ENCODE measurements at regions not wholly inside any gene's neighbourhood (a gene's known extent, or its start where the extent isn't known, plus 50 kb on each side); places are given as distances from the start of the nearest gene placed in this dataset.

DNA sequence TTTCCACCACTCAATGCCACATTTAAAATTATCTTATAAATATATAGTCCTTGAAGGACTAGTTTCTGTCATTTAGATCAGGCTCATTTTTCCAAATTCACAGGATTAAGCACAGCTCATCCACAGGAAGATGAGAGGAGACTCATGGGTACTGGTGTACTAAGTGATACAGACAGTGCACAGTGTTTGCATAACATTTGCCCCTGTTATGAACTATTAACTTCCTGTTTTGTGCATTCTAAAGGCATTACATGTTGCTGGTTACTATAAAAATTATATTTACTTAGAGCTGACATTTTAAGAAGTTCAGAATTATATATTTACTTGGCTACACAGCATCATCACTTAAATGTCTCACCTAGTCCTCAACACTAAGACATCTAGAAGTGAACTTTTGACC, 772.0 kb downstream of the TECRL start:
- Histone ChIP-seq H2AFZ (ENCODE audit: low read length) (no peak overlapping the region), H3K9me3 (ENCODE audit: low read depth, low read length) (no peaks in the 10 kb centered on the region), H3K4me2 (ENCODE audit: insufficient read depth, low read length) (no peak overlapping the region), H3K4me3 (ENCODE audit: insufficient read depth, low read length) (no peak overlapping the region), H3K36me3 (ENCODE audit: insufficient read depth, low read length) (no peaks in the 10 kb centered on the region), H3K79me2 (ENCODE audit: insufficient read depth, low read length) (no peaks in the 10 kb centered on the region), H3K4me1 (ENCODE audit: insufficient read depth, low read length) (no peaks in the 10 kb centered on the region), H3K27ac (ENCODE audit: low read depth, low read length) (no peak overlapping the region), H4K20me1 (ENCODE audit: insufficient read depth, low read length) (no peaks in the 10 kb centered on the region), H3K27me3 (ENCODE audit: insufficient read depth, low read length) (no peaks in the 10 kb centered on the region)
- no peak for DNase-seq (ENCODE audit: insufficient read length, low spot score, missing footprints)
- TF ChIP-seq, protein P1, sequence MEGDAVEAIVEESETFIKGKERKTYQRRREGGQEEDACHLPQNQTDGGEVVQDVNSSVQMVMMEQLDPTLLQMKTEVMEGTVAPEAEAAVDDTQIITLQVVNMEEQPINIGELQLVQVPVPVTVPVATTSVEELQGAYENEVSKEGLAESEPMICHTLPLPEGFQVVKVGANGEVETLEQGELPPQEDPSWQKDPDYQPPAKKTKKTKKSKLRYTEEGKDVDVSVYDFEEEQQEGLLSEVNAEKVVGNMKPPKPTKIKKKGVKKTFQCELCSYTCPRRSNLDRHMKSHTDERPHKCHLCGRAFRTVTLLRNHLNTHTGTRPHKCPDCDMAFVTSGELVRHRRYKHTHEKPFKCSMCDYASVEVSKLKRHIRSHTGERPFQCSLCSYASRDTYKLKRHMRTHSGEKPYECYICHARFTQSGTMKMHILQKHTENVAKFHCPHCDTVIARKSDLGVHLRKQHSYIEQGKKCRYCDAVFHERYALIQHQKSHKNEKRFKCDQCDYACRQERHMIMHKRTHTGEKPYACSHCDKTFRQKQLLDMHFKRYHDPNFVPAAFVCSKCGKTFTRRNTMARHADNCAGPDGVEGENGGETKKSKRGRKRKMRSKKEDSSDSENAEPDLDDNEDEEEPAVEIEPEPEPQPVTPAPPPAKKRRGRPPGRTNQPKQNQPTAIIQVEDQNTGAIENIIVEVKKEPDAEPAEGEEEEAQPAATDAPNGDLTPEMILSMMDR (IDR thresholded peaks at IDR 0.05; ENCODE audit: extremely low read depth, low read depth, low read length) = no peak

DNA sequence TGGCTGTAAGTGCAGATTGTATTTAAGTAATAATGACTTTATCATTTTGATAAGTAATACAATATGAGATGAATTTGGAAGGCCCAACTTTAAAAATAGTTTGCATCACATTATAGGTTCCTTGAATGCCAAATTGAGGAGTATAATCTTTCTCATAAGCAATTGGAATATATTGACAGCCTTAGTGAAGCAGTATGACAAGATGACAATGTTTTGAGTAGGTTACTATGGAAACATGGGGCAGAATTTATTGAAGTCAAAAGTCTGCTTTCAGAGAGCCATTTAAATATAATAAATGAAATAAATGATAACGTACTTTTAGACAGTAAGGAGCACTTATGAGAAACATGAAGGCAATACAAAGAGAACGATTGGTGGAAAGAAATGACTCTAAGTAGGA, 776.4 kb downstream of the TECRL start:
- no peaks in the 10 kb centered on the region for H3K4me1 ChIP-seq (ENCODE audit: insufficient read depth, low read length)
- no peak overlapping the region for H2AFZ ChIP-seq (ENCODE audit: low read length)
- H3K79me2 ChIP-seq (ENCODE audit: insufficient read depth, low read length) = no peaks in the 10 kb centered on the region
- no peaks in the 10 kb centered on the region for H3K27me3 ChIP-seq (ENCODE audit: insufficient read depth, low read length)
- no peak overlapping the region for H3K4me2 ChIP-seq (ENCODE audit: insufficient read depth, low read length)
- TF ChIP-seq, protein P1 (IDR thresholded peaks at IDR 0.05; ENCODE audit: extremely low read depth, low read depth, low read length) = no peak
- H3K27ac ChIP-seq (ENCODE audit: low read depth, low read length) = no peak overlapping the region
- H3K9me3 ChIP-seq (ENCODE audit: low read depth, low read length) = no peaks in the 10 kb centered on the region
- DNase-seq (ENCODE audit: insufficient read length, low spot score, missing footprints) = no peak
- no peaks in the 10 kb centered on the region for H3K36me3 ChIP-seq (ENCODE audit: insufficient read depth, low read length)
- H3K4me3 ChIP-seq (ENCODE audit: insufficient read depth, low read length) = no peak overlapping the region
- no peaks in the 10 kb centered on the region for H4K20me1 ChIP-seq (ENCODE audit: insufficient read depth, low read length)

DNA sequence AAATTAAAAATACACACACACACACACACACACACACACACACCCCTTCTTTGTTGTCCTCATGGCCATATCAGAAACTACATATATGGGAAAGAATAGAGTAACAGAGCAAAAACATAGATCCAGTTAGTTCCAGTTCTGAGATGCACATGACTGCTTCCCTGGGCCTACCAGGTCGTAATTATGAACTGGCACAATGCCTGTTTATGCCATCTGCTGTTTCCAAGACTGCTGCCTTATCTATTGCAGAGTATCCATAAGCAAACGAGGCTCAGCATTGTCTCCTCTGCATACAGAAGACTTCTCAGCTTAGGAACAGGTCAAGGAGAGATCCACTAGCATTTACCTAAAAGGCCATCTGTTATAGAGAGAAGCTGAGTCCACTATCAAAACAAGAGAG, 789.0 kb downstream of the TECRL start:
- H3K4me2 ChIP-seq (ENCODE audit: insufficient read depth, low read length) = no peak overlapping the region
- H4K20me1 ChIP-seq (ENCODE audit: insufficient read depth, low read length) = no peaks in the 10 kb centered on the region
- no peaks in the 10 kb centered on the region for H3K79me2 ChIP-seq (ENCODE audit: insufficient read depth, low read length)

DNA sequence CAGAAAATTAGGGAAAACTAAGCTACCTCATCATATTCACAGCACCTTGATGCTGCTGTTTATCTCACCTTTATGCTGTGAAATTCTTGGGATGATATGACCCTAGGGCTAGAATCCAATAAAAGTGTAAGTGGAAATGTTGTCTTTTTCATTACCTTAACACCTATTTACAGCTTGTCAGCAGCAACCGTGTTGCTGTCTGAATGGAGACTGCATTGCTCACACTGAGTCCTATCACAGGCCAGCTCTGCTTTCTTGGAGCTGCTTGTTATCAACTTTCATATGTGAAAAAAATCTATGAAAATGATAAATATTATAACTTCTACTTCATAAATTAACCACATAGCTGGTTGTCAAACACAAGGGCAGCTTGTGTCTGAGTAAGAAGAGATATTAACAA, 789.5 kb downstream of the TECRL start:
- no peak overlapping the region for H3K27ac ChIP-seq (ENCODE audit: low read depth, low read length)
- no peaks in the 10 kb centered on the region for H3K79me2 ChIP-seq (ENCODE audit: insufficient read depth, low read length)
- no peak overlapping the region for H3K4me3 ChIP-seq (ENCODE audit: insufficient read depth, low read length)
- H3K36me3 ChIP-seq (ENCODE audit: insufficient read depth, low read length) = no peaks in the 10 kb centered on the region
- no peaks in the 10 kb centered on the region for H4K20me1 ChIP-seq (ENCODE audit: insufficient read depth, low read length)
- TF ChIP-seq, protein P1 (IDR thresholded peaks at IDR 0.05; ENCODE audit: extremely low read depth, low read depth, low read length) = no peak
- no peak overlapping the region for H2AFZ ChIP-seq (ENCODE audit: low read length)
- H3K9me3 ChIP-seq (ENCODE audit: low read depth, low read length) = no peaks in the 10 kb centered on the region
- no peak for DNase-seq (ENCODE audit: insufficient read length, low spot score, missing footprints)
- H3K4me2 ChIP-seq (ENCODE audit: insufficient read depth, low read length) = no peak overlapping the region
- H3K27me3 ChIP-seq (ENCODE audit: insufficient read depth, low read length) = no peaks in the 10 kb centered on the region
- no peaks in the 10 kb centered on the region for H3K4me1 ChIP-seq (ENCODE audit: insufficient read depth, low read length)

More for the DNA sequence above, 789.0 kb downstream of the TECRL start:
- Histone ChIP-seq H3K4me3 (ENCODE audit: insufficient read depth, low read length) (no peak overlapping the region), H3K27ac (ENCODE audit: low read depth, low read length) (no peak overlapping the region), H3K4me1 (ENCODE audit: insufficient read depth, low read length) (no peaks in the 10 kb centered on the region), H3K36me3 (ENCODE audit: insufficient read depth, low read length) (no peaks in the 10 kb centered on the region), H3K27me3 (ENCODE audit: insufficient read depth, low read length) (no peaks in the 10 kb centered on the region), H3K9me3 (ENCODE audit: low read depth, low read length) (no peaks in the 10 kb centered on the region), H2AFZ (ENCODE audit: low read length) (no peak overlapping the region)
- TF ChIP-seq, protein P1 (IDR thresholded peaks at IDR 0.05; ENCODE audit: extremely low read depth, low read depth, low read length) = no peak
- DNase-seq (ENCODE audit: insufficient read length, low spot score, missing footprints) = no peak

Data from osteoblast (primary cell).